ENCODE measurements at regions not wholly inside any gene's neighbourhood (a gene's known extent, or its start where the extent isn't known, plus 50 kb on each side); places are given as distances from the start of the nearest gene placed in this dataset.

DNA sequence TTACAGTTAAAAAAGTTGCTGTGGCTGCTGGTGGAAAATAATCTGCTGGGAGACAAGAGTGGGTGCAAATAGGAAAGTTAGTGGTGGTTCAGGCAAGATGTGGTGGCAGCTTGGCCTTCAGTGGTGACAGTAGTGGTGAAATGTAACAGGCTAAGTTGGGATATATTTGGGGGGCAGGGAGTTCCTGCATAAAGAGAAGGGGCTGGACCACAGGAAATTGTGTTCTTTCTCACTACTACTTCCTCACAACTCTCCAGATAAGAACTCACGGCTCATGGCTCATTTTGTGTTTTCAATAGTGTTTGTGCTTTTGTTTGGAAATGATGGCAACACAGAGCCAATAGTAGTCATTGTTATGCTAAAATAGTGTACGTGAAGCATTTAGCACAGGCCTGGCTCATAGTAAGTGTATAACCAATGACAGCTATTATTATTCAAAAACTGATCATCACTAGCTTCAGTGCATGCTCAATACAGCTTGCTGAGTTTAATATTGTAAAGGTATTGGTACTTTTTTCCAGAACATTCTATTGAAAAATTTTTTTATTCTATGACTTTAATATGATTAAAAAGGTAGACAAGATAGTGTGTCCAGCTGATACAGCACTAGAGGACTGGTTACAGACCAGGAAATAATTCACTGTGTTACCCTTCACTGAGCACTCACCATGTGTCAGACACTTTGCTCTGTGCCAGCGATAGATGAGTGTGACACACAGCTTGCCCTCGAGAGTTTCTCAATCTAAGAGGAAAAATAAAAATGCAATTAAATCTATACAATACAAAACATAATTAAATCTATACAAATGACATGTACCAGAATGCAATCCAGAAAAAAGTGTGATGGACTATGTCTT, 209.8 kb downstream of the POU4F1 start:
- no peak for TF ChIP-seq CTCF (IDR thresholded peaks at IDR 0.05; ENCODE audit: insufficient read depth, low read length)
- H3K4me3 ChIP-seq (ENCODE audit: low read depth, low read length), result no peak overlapping the region
- no peak for DNase-seq (ENCODE audit: low read depth)

- H3K4me3 ChIP-seq (ENCODE audit: low read depth, low read length), result no peak overlapping the region
- DNase-seq (ENCODE audit: low read depth), result no peak
- TF ChIP-seq CTCF (IDR thresholded peaks at IDR 0.05; ENCODE audit: insufficient read depth, low read length), result no peak
These were observed 219.5 kb downstream of the POU4F1 start for GRCh38 chr13:78383899-78384298.

DNA sequence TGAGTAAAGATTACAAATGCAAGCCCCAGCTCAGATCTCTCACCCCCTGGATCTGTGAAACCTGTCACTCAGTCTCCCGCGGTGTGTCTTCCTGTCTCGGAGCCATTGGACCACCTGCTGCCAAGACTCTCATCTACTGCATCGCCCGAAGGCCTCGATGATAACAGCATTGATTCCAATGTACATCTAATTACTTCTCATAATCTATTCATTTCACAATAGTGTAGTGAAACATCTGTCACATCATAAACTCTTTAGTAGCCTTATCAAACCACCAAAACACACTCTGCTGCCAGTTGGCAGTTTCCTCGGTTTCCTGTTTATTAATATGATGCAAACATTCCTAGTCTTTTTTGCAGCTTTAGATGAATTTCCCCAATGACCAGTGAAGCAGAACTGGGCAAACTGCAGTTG, 220.3 kb downstream of the POU4F1 start:
- no peak overlapping the region for H3K4me3 ChIP-seq (ENCODE audit: low read depth, low read length)
- DNase-seq (ENCODE audit: low read depth), result no peak
- no peak for TF ChIP-seq CTCF (IDR thresholded peaks at IDR 0.05; ENCODE audit: insufficient read depth, low read length)

DNA sequence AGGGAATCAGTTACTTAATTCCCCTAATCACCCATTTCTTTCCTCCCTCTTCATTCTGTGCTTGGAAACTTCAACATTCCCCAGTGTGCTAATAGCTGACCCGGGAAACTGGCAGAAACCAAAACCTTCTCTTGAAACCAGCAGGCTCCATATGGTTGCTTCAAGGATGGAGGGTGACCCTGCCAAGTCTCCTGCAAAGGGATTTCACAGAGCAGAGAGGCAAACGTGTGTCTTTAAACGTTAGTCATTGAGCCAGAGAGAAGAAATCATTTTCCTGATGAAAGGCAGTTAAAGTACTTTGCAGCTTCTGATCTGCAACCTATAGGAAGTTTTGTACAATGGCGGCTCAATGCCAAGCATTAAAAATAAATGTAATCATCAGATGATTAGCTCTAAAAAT, 220.9 kb downstream of the POU4F1 start:
- no peak for TF ChIP-seq CTCF (IDR thresholded peaks at IDR 0.05; ENCODE audit: insufficient read depth, low read length)
- H3K4me3 ChIP-seq (ENCODE audit: low read depth, low read length), result no peak overlapping the region
- DNase-seq (ENCODE audit: low read depth), result no peak

DNA sequence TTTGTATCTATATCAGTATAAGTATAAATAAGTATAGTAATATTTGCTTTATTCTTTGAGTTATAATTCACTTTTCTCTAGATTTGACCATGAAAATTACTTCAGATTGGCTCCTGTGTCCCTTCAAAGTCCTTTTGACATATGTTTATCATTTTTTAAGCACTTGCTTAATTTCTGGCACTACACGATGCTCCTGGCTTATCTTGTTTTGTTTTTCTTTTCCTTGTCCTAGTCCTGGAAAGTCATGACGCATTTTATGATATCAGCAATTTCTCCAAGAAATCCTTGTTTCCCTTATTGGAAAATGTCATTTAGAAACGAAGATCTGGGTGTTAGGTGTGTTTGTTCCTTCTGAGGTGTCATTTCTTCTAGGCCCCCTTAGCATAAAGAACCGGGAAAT, 226.5 kb downstream of the POU4F1 start:
- no peak for TF ChIP-seq CTCF (IDR thresholded peaks at IDR 0.05; ENCODE audit: insufficient read depth, low read length)
- no peak overlapping the region for H3K4me3 ChIP-seq (ENCODE audit: low read depth, low read length)
- DNase-seq (ENCODE audit: low read depth), result no peak

- no peak for DNase-seq (ENCODE audit: low read depth)
- TF ChIP-seq CTCF (IDR thresholded peaks at IDR 0.05; ENCODE audit: insufficient read depth, low read length), result no peak
- no peak overlapping the region for H3K4me3 ChIP-seq (ENCODE audit: low read depth, low read length)
These were observed 227.3 kb downstream of the POU4F1 start for GRCh38 chr13:78376033-78376432.

DNA sequence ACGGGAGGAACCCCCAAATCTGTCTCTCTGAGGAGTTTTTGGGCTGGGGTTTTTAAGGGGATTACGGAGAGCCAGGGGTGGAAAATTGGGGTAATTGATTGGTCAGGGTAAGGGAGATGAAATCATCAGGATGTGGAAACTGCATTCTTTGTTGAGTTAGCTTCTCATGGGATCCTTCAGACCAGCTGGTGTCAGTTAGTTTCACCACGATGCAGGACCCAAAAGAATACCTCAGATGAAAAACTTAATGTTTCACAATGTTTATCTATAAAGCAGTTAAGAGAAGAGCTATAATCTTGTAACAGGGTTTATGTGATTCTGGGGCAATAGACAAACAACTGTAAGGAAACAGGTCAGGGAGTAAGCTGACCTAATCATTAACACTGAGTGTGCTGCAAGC, 230.8 kb downstream of the POU4F1 start:
- no peak for DNase-seq (ENCODE audit: low read depth)
- no peak overlapping the region for H3K4me3 ChIP-seq (ENCODE audit: low read depth, low read length)

More for the DNA sequence above, 230.8 kb downstream of the POU4F1 start:
- TF ChIP-seq CTCF (IDR thresholded peaks at IDR 0.05; ENCODE audit: insufficient read depth, low read length), result no peak
